Neural cell (in vitro differentiated cells): ENCODE measurements at regions not wholly inside any gene's neighbourhood (a gene's known extent, or its start where the extent isn't known, plus 50 kb on each side); places are given as distances from the start of the nearest gene placed in this dataset.

Experiments used
- H2AFZ ChIP-seq: fragments of 200-600, 300-800 bp; sonication (generic), shearing (Covaris generic); 2 replicates; pipeline ENCODE4 v1.6.0; 2014; ENCODE audit warnings: low read depth, mild to moderate bottlenecking, antibody characterized with exemption, low read length, moderate library complexity
- H3F3A ChIP-seq: fragments of 200-600 bp; shearing (Covaris generic); 2 replicates; pipeline ENCODE4 v1.6.1; 2016; ENCODE audit warnings: mild to moderate bottlenecking, moderate library complexity, mixed read lengths, antibody characterized with exemption, low read length; ENCODE audit not compliant: insufficient read depth, poor library complexity, severe bottlenecking
- H3K27ac ChIP-seq: fragments of 200-600, 300-800 bp; sonication (generic), shearing (Covaris generic); 2 replicates; pipeline ENCODE4 v1.5.1; 2014; ENCODE audit warnings: mild to moderate bottlenecking, low read length, moderate library complexity
- H3K27me3 ChIP-seq: fragments of 300-800, 200-600 bp; sonication (generic), shearing (Covaris generic); 2 replicates; pipeline ENCODE4 v1.6.0; 2014; ENCODE audit warnings: mild to moderate bottlenecking, low read depth, low read length, moderate library complexity; ENCODE audit not compliant: insufficient read depth
- H3K36me3 ChIP-seq: fragments of 300-800, 200-600 bp; sonication (generic), shearing (Covaris generic); 2 replicates; pipeline ENCODE4 v1.5.1; 2014; ENCODE audit warnings: mild to moderate bottlenecking, antibody characterized with exemption, low read length, moderate library complexity; ENCODE audit not compliant: insufficient read depth
- H3K4me2 ChIP-seq: fragments of 300-800, 200-600 bp; sonication (generic), shearing (Covaris generic); 2 replicates; pipeline ENCODE4 v1.6.0; 2014; ENCODE audit warnings: mild to moderate bottlenecking, low read length
- H3K4me3 ChIP-seq: fragments of 300-800, 200-600 bp; sonication (generic), shearing (Covaris generic); 2 replicates; pipeline ENCODE4 v1.5.1; 2014; ENCODE audit warnings: mild to moderate bottlenecking, low read length, moderate library complexity
- H3K79me2 ChIP-seq: fragments of 200-600 bp; shearing (Covaris generic); replicated peaks from 2 replicates; pipeline ENCODE4 v1.6.0; 2014; ENCODE audit warnings: mild to moderate bottlenecking, low read length, moderate library complexity; ENCODE audit not compliant: insufficient read depth
- H3K9ac ChIP-seq: fragments of 300-800, 200-600 bp; sonication (generic), shearing (Covaris generic); 2 replicates; pipeline ENCODE4 v1.6.1; 2016; ENCODE audit warnings: mild to moderate bottlenecking, low read length, mixed read lengths
- H3K9me2 ChIP-seq: fragments of 200-600 bp; shearing (Covaris generic); 2 replicates; pipeline ENCODE4 v1.6.1; 2016; ENCODE audit warnings: mild to moderate bottlenecking, low read length, mixed read lengths; ENCODE audit not compliant: insufficient read depth
- H3K9me3 ChIP-seq: fragments of 200-600, 300-800 bp; sonication (generic), shearing (Covaris generic); 2 replicates; pipeline ENCODE4 v1.6.1; 2016; ENCODE audit warnings: mild to moderate bottlenecking, mixed run types, low read length, moderate library complexity, mixed read lengths
- H4K20me1 ChIP-seq: fragments of 200-600 bp; shearing (Covaris generic); 2 replicates; pipeline ENCODE4 v1.6.1; 2016; ENCODE audit warnings: mild to moderate bottlenecking, mixed run types; ENCODE audit not compliant: insufficient read depth
- EP300 ChIP-seq: fragments of 450-650 bp; conservative IDR thresholded peaks from 2 replicates; pipeline ENCODE4 v1.6.1; 2014; ENCODE audit warnings: antibody characterized with exemption, mild to moderate bottlenecking, moderate library complexity; ENCODE audit not compliant: poor library complexity, severe bottlenecking
- EZH2 ChIP-seq: fragments of 200-600, 300-800 bp; shearing (Covaris generic), sonication (generic); IDR thresholded peaks from 2 replicates; pipeline ENCODE4 v1.6.1; 2014; ENCODE audit warnings: antibody characterized with exemption, low read length, borderline replicate concordance, mild to moderate bottlenecking; ENCODE audit not compliant: insufficient read depth, poor library complexity, severe bottlenecking
- MXI1 ChIP-seq: fragments of 450-650 bp; conservative IDR thresholded peaks from 2 replicates; pipeline ENCODE4 v1.6.1; 2014; ENCODE audit warnings: antibody characterized with exemption, mild to moderate bottlenecking; ENCODE audit not compliant: poor library complexity, severe bottlenecking
- POLR2AphosphoS5 ChIP-seq: IDR thresholded peaks from 2 replicates; pipeline ENCODE4 v1.6.1; 2012
- RAD21 ChIP-seq: fragments of 450-650 bp; conservative IDR thresholded peaks from 2 replicates; pipeline ENCODE4 v1.6.1; 2014; ENCODE audit warnings: antibody characterized with exemption, mild to moderate bottlenecking, moderate library complexity
- REST ChIP-seq: IDR thresholded peaks from 2 replicates; pipeline ENCODE4 v1.6.1; 2012; ENCODE audit warnings: borderline replicate concordance
- SMC3 ChIP-seq: fragments of 450-650 bp; conservative IDR thresholded peaks from 2 replicates; pipeline ENCODE4 v1.6.1; 2014; ENCODE audit warnings: antibody characterized with exemption, mild to moderate bottlenecking, moderate library complexity; ENCODE audit not compliant: poor library complexity
- TAF1 ChIP-seq: IDR thresholded peaks from 2 replicates; pipeline ENCODE4 v1.6.1; 2012; ENCODE audit warnings: low read depth
- TF ChIP-seq, protein P1 (sequence below): fragments of 450-650 bp; IDR thresholded peaks from 2 replicates; pipeline ENCODE4 v1.5.1; 2014; ENCODE audit warnings: antibody characterized with exemption, mild to moderate bottlenecking, moderate library complexity; ENCODE audit not compliant: poor library complexity, severe bottlenecking

DNA sequence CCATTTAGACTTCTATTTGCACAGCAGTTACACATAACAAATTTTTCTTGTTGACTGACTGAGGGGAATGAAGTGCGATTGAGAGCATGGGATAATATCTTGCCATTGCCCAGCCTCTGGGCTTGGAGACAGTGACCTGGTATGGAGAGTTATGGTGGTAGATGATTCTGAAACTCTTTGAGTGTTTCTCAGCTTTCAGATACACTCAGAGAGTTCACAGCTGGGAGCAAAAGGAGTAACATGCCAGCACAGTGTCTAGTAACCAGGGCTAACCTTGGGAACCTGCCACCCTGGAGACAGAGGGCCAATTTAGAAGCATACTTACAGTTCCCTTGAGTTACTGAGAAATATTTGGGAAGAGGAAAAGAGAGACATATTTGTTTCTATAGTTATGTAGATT is 1099.3 kb upstream of the CELF4 start:
- Histone ChIP-seq H3K4me2 (no peak overlapping the region), H3K27me3 (no peaks in the 10 kb centered on the region), H3K9me3 (no peaks in the 10 kb centered on the region), H2AFZ (no peak overlapping the region), H3K27ac (no peak overlapping the region), H3K4me3 (no peak overlapping the region), H3K36me3 (no peaks in the 10 kb centered on the region), H3K9ac (no peak overlapping the region), H4K20me1 (no peaks in the 10 kb centered on the region), H3K9me2 (no peaks in the 10 kb centered on the region), H3K79me2 (no peaks in the 10 kb centered on the region), H3F3A (no peaks in the 10 kb centered on the region)
- no peak for TF ChIP-seq EZH2
- no peak for TF ChIP-seq SMC3
- TF ChIP-seq POLR2AphosphoS5, result no peak
- TF ChIP-seq MXI1, result no peak
- TF ChIP-seq, protein P1, sequence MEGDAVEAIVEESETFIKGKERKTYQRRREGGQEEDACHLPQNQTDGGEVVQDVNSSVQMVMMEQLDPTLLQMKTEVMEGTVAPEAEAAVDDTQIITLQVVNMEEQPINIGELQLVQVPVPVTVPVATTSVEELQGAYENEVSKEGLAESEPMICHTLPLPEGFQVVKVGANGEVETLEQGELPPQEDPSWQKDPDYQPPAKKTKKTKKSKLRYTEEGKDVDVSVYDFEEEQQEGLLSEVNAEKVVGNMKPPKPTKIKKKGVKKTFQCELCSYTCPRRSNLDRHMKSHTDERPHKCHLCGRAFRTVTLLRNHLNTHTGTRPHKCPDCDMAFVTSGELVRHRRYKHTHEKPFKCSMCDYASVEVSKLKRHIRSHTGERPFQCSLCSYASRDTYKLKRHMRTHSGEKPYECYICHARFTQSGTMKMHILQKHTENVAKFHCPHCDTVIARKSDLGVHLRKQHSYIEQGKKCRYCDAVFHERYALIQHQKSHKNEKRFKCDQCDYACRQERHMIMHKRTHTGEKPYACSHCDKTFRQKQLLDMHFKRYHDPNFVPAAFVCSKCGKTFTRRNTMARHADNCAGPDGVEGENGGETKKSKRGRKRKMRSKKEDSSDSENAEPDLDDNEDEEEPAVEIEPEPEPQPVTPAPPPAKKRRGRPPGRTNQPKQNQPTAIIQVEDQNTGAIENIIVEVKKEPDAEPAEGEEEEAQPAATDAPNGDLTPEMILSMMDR, result no peak
- no peak for TF ChIP-seq RAD21
- no peak for TF ChIP-seq TAF1
- no peak for TF ChIP-seq EP300
- no peak for TF ChIP-seq REST

GRCh38 chr18:38663682-38664081 is 1098.1 kb upstream of the CELF4 start:
- Histone ChIP-seq H3K79me2 (no peaks in the 10 kb centered on the region), H3K9ac (no peak overlapping the region), H2AFZ (no peak overlapping the region), H3K9me3 (no peaks in the 10 kb centered on the region), H3K36me3 (no peaks in the 10 kb centered on the region), H3K4me3 (no peak overlapping the region), H4K20me1 (no peaks in the 10 kb centered on the region), H3K4me2 (no peak overlapping the region), H3K27ac (no peak overlapping the region), H3F3A (no peaks in the 10 kb centered on the region), H3K9me2 (no peaks in the 10 kb centered on the region), H3K27me3 (no peaks in the 10 kb centered on the region)
- TF ChIP-seq TAF1 (no peak), MXI1 (no peak), RAD21 (no peak), POLR2AphosphoS5 (no peak), EP300 (no peak), REST (no peak), EZH2 (no peak), SMC3 (no peak)
- TF ChIP-seq, protein P1, result no peak
